ENCODE measurements at regions not wholly inside any gene's neighbourhood (a gene's known extent, or its start where the extent isn't known, plus 50 kb on each side); places are given as distances from the start of the nearest gene placed in this dataset.

- TF ChIP-seq CTCF (IDR thresholded peaks at IDR 0.05) (no peak), POLR2A (IDR thresholded peaks at IDR 0.05) (no peak), POLR2AphosphoS5 (IDR thresholded peaks at IDR 0.05) (no peak)
Observed at GRCh38 chr7:36016648-36017047, 136.4 kb upstream of the EEPD1 start.
